ENCODE measurements at regions not wholly inside any gene's neighbourhood (a gene's known extent, or its start where the extent isn't known, plus 50 kb on each side); places are given as distances from the start of the nearest gene placed in this dataset.

GRCh38 chr4:123090886-123091285, 168.5 kb upstream of the NUDT6 start:
- TF ChIP-seq, protein P1, sequence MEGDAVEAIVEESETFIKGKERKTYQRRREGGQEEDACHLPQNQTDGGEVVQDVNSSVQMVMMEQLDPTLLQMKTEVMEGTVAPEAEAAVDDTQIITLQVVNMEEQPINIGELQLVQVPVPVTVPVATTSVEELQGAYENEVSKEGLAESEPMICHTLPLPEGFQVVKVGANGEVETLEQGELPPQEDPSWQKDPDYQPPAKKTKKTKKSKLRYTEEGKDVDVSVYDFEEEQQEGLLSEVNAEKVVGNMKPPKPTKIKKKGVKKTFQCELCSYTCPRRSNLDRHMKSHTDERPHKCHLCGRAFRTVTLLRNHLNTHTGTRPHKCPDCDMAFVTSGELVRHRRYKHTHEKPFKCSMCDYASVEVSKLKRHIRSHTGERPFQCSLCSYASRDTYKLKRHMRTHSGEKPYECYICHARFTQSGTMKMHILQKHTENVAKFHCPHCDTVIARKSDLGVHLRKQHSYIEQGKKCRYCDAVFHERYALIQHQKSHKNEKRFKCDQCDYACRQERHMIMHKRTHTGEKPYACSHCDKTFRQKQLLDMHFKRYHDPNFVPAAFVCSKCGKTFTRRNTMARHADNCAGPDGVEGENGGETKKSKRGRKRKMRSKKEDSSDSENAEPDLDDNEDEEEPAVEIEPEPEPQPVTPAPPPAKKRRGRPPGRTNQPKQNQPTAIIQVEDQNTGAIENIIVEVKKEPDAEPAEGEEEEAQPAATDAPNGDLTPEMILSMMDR (IDR thresholded peaks at IDR 0.05; ENCODE audit: insufficient read depth, missing control alignments) = no peak
- no peak for FAIRE-seq
- no peak for DNase-seq (ENCODE audit: insufficient read length, low spot score)

DNA sequence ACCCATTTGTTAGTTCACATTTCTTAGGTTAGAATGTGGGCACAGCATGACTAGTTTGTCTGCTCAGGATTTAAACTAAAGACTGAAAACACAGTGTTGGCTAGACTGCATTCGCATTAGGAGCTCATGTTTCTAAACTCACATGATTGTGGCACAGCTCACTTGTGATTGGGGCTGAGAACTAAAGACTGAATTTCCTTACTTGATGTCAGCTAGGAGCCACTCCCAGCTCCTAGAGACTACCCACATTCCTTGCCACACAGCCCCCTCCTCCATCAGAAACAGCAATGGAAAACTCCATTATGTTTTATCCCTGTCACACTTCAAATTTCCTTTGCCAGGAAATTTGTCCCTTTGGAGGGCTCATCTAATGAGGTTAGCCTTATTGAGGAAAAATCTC, 170.2 kb upstream of the NUDT6 start:
- DNase-seq (ENCODE audit: insufficient read length, low spot score) (no peak), FAIRE-seq (no peak)
- TF ChIP-seq, protein P1 (IDR thresholded peaks at IDR 0.05; ENCODE audit: insufficient read depth, missing control alignments) = no peak

DNA sequence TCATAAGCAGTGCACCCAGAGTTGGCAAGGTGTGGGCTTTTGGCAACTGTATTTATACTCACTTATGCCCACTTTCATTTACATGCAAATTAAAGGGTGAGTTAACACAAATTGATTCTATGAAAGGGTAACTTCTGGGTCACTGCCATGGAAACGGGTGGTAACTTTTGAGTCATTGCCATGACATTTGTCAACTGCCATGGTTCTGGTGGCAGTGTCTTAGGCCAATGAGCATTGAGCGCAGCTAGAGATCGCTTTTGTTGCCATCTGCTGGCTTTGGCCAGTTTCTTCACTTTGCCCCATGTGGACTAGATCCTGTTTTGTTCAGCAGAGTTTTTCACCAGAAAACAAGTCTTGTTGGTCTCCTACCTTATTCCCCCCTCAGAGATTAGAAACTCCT, 170.8 kb upstream of the NUDT6 start:
- FAIRE-seq = no peak
- TF ChIP-seq, protein P1 (IDR thresholded peaks at IDR 0.05; ENCODE audit: insufficient read depth, missing control alignments) = no peak
- no peak for DNase-seq (ENCODE audit: insufficient read length, low spot score)

DNA sequence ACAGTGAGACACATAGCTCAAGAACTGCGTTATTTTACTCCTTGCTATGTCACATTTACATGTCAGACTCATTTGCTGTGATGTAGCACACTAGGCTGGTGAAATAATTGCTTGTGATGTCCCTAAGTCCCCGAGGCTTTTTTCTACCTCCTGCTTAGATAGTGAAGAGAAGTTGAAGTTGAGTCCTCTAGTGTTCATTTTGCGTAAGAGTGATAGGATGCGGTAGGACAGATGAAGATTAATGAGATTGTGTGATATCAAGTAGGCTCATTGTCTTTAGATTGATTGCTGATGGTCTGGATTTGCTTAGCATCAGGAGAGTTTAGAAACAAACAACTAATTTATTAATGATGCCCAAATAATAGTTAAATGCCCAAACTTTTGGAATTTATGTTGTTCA, 173.6 kb upstream of the NUDT6 start:
- DNase-seq (ENCODE audit: insufficient read length, low spot score) (no peak), FAIRE-seq (peak; percentile 96)
- TF ChIP-seq, protein P1 (IDR thresholded peaks at IDR 0.05; ENCODE audit: insufficient read depth, missing control alignments) = no peak

DNA sequence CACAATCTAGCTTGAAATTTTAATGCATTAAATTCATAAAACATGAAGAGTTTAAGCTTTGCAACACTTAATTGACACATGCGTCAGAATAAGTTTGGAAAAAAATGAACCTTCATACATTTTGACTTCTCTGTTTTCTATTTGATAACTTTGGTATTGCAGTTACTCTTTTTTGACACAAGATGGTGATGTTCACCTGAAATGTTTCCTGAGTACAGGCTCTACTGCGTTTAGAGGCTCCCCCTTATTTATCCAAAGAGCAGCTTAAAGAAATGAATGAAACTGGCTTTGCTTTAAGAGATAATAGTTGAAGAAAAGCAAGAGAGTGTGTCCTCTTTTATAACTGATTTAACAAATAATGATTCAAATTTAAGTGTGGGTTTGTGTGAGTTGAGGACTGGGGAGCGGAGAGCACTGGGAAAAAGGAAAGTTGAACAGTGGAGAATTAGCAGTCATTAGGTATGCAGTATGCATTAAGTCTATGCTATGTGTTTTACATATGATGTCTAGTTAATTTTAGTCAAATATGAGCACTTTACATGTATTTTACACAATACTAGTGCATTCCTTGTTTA, 180.6 kb upstream of the NUDT6 start:
- DNase-seq (ENCODE audit: insufficient read length, low spot score) = no peak
- FAIRE-seq = peak; percentile 71
- TF ChIP-seq, protein P1 (IDR thresholded peaks at IDR 0.05; ENCODE audit: insufficient read depth, missing control alignments) = peak; percentile 63

- no peak for DNase-seq (ENCODE audit: insufficient read length, low spot score)
- no peak for FAIRE-seq
- TF ChIP-seq, protein P1 (IDR thresholded peaks at IDR 0.05; ENCODE audit: insufficient read depth, missing control alignments) = no peak
These were observed 182.1 kb upstream of the NUDT6 start for GRCh38 chr4:123104310-123105025.

- TF ChIP-seq, protein P1 (IDR thresholded peaks at IDR 0.05; ENCODE audit: insufficient read depth, missing control alignments) = no peak
- DNase-seq (ENCODE audit: insufficient read length, low spot score) (no peak), FAIRE-seq (no peak)
These were observed 182.6 kb upstream of the NUDT6 start for GRCh38 chr4:123105026-123105420.
